Calu3 (cell line): ENCODE measurements at regions not wholly inside any gene's neighbourhood (a gene's known extent, or its start where the extent isn't known, plus 50 kb on each side); places are given as distances from the start of the nearest gene placed in this dataset.

Experiments
- BruUV-seq: library from RNA; stranded (reverse); fragments of 400-500 nt; replicated peaks from 2 replicates; lab custom pipeline; 2021; lab: Mats Ljungman, UMichigan
- CTCF ChIA-PET: fragments of 300-600 bp; sonication (Branson Sonifier 250); formaldehyde crosslinking; loops from one replicate; lab custom pipeline; 2022; ENCODE audit warnings: antibody characterized with exemption; lab: Charles Lee
- DNase-seq: peaks from one replicate; pipeline ENCODE4 v3.0.0; 2022
- H3K27ac Mint-ChIP-seq: one replicate; pipeline ENCODE4 v1.8.0; 2022; ENCODE audit warnings: mixed read lengths; ENCODE audit not compliant: unreplicated experiment
- H3K27me3 Mint-ChIP-seq: one replicate; pipeline ENCODE4 v1.8.0; 2022; ENCODE audit warnings: mixed read lengths; ENCODE audit not compliant: unreplicated experiment
- H3K36me3 Mint-ChIP-seq: one replicate; pipeline ENCODE4 v1.8.0; 2022; ENCODE audit warnings: mild to moderate bottlenecking, moderate library complexity, mixed read lengths; ENCODE audit not compliant: insufficient read depth, unreplicated experiment
- H3K4me1 Mint-ChIP-seq: one replicate; pipeline ENCODE4 v1.8.0; 2022; ENCODE audit warnings: mild to moderate bottlenecking, low read depth, mixed read lengths; ENCODE audit not compliant: unreplicated experiment
- H3K4me3 Mint-ChIP-seq: one replicate; pipeline ENCODE4 v1.8.0; 2022; ENCODE audit warnings: mild to moderate bottlenecking, low read depth, moderate library complexity, mixed read lengths; ENCODE audit not compliant: unreplicated experiment
- H3K9me3 Mint-ChIP-seq: one replicate; pipeline ENCODE4 v1.8.0; 2022; ENCODE audit warnings: low read depth, mixed read lengths; ENCODE audit not compliant: unreplicated experiment
- intact Hi-C: fragments of 100-400 bp; cut with micrococcal nuclease; formaldehyde crosslinking; loops from one replicate; pipeline ENCODE4 v1.10.0; 2022; ENCODE audit not compliant: unreplicated experiment
- TF ChIP-seq, protein P1 (sequence below): fragments of 200-600 bp; IDR thresholded peaks from one replicate; pipeline ENCODE4 v1.8.0; 2022; ENCODE audit warnings: antibody characterized with exemption; ENCODE audit not compliant: unreplicated experiment

DNA sequence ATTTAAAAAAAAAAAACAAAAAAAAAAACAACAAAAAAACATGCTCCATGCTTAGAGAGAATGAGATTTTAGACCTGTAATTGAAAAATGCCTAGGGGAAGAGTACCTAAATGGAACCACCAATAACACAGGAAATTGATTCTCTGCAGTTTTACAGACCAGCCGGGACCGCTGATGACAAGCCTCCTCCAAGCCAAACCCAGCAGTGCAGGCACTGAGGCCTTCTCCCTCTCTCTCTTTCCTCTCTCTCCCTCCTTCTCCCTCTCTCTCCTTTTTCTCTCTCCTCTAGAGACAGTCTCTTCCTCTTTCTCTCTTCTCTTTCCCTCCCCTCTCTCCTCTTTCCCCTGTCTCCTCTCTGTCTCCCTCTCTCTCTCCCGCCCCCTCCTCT is 228.8 kb upstream of the COPS8 start:
- no peak overlapping the region for H3K27ac Mint-ChIP-seq
- H3K4me1 Mint-ChIP-seq, result no peaks in the 10 kb centered on the region
- DNase-seq, result no peak
- H3K27me3 Mint-ChIP-seq, result peaks cover 10% of the 10 kb centered on the region
- H3K4me3 Mint-ChIP-seq, result no peak overlapping the region
- intact Hi-C loops, result no loop called here
- CTCF ChIA-PET, result interaction anchor here (0.5 kb wide), 1 partner anchor 71 kb away, joined by 4 read pairs; no protein-coding TSS in a partner anchor
- no peaks in the 10 kb centered on the region for H3K9me3 Mint-ChIP-seq
- no TSS peak for BruUV-seq
- H3K36me3 Mint-ChIP-seq, result no peaks in the 10 kb centered on the region
- TF ChIP-seq, protein P1, sequence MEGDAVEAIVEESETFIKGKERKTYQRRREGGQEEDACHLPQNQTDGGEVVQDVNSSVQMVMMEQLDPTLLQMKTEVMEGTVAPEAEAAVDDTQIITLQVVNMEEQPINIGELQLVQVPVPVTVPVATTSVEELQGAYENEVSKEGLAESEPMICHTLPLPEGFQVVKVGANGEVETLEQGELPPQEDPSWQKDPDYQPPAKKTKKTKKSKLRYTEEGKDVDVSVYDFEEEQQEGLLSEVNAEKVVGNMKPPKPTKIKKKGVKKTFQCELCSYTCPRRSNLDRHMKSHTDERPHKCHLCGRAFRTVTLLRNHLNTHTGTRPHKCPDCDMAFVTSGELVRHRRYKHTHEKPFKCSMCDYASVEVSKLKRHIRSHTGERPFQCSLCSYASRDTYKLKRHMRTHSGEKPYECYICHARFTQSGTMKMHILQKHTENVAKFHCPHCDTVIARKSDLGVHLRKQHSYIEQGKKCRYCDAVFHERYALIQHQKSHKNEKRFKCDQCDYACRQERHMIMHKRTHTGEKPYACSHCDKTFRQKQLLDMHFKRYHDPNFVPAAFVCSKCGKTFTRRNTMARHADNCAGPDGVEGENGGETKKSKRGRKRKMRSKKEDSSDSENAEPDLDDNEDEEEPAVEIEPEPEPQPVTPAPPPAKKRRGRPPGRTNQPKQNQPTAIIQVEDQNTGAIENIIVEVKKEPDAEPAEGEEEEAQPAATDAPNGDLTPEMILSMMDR, result no peak

DNA sequence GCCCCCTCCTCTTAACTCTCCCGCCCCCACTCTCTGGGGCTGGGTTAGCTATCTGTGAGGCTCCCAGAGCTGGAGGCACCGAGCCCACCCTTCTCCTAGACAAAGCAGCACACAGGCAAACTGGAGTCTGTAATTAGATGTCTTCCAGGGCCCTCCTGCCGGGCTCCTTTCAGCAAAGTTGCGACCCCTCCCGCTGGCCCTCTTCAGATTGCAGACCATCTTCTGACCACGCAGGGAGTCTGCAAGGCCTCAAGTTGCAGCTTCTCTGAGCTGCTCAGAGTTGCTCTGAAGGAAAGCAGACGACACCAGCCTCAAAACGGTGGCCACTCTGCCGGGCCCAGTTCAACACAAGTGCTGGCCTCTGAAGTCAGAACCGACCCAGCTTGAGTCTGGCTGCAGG is 228.4 kb upstream of the COPS8 start:
- H3K9me3 Mint-ChIP-seq, result no peaks in the 10 kb centered on the region
- no peaks in the 10 kb centered on the region for H3K4me1 Mint-ChIP-seq
- H3K27me3 Mint-ChIP-seq, result peaks cover 6% of the 10 kb centered on the region
- DNase-seq, result no peak
- intact Hi-C loops, result no loop called here
- H3K36me3 Mint-ChIP-seq, result no peaks in the 10 kb centered on the region
- CTCF ChIA-PET, result interaction anchor here (0.5 kb wide), 1 partner anchor 71 kb away, joined by 4 read pairs; no protein-coding TSS in a partner anchor
- no peak overlapping the region for H3K4me3 Mint-ChIP-seq
- no peak overlapping the region for H3K27ac Mint-ChIP-seq
- no TSS peak for BruUV-seq
- TF ChIP-seq, protein P1, result no peak

DNA sequence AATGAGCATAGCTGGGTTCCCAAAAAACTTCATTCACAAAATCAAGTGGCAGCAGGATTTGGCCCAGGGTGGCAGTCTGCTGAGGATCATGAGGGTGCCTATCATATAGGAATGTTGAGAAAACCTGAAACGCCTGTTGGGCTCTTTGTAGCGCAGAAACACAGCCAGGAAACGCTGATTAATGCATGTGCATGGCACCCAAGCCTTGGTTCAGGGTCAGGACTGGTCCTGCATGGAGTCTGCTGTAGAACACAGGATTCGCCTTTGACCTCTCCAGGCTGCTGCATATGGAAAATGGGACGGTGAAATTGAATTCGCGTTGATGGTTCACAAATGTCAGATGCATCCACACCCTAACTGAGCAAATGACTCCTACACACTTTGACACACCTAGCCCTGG is 227.9 kb upstream of the COPS8 start:
- H3K27ac Mint-ChIP-seq, result no peak overlapping the region
- CTCF ChIA-PET, result no interaction called here
- H3K27me3 Mint-ChIP-seq, result peaks cover under 1% of the 10 kb centered on the region
- H3K4me3 Mint-ChIP-seq, result no peak overlapping the region
- intact Hi-C loops, result no loop called here
- H3K4me1 Mint-ChIP-seq, result no peaks in the 10 kb centered on the region
- H3K9me3 Mint-ChIP-seq, result peaks cover 2% of the 10 kb centered on the region
- TF ChIP-seq, protein P1, result no peak
- BruUV-seq, result no TSS peak
- no peaks in the 10 kb centered on the region for H3K36me3 Mint-ChIP-seq
- DNase-seq, result no peak

DNA sequence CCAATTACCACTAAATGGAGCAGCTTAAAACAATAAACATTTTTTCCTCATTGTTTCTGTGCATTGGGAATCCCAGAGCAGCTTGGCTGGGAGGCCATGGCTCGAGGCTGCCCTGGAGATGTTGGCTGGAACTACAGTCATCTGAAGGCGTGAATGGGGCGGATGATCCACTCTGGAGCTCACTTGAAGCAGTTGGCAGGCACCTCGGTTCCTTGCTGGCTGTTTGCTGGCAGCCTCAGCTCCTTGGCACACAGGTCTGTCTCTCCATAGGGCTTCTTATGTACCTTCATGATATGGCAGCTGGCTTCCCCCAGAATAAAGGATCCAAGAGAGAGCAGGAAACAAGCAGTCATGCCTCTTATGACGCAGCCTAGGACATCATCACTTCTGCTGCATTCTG is 227.0 kb upstream of the COPS8 start:
- H3K9me3 Mint-ChIP-seq, result peaks cover 2% of the 10 kb centered on the region
- H3K4me3 Mint-ChIP-seq, result no peak overlapping the region
- no TSS peak for BruUV-seq
- no peak for DNase-seq
- H3K4me1 Mint-ChIP-seq, result no peaks in the 10 kb centered on the region
- no peaks in the 10 kb centered on the region for H3K27me3 Mint-ChIP-seq
- TF ChIP-seq, protein P1, result no peak
- H3K36me3 Mint-ChIP-seq, result no peaks in the 10 kb centered on the region
- CTCF ChIA-PET, result no interaction called here
- intact Hi-C loops, result no loop called here
- no peak overlapping the region for H3K27ac Mint-ChIP-seq
